OCI-LY3 (cell line): ENCODE measurements at regions not wholly inside any gene's neighbourhood (a gene's known extent, or its start where the extent isn't known, plus 50 kb on each side); places are given as distances from the start of the nearest gene placed in this dataset.

Source experiments
- CTCF ChIP-seq: fragments of 200-600, 300-600 bp; sonication (generic); IDR thresholded peaks from 2 replicates; pipeline ENCODE4 v1.5.1; 2014; ENCODE audit warnings: antibody characterized with exemption, low read length, low read depth
- EZH2phosphoT487 ChIP-seq: fragments of 200-600 bp; shearing (Covaris generic); IDR thresholded peaks from 2 replicates; pipeline ENCODE4 v1.6.1; 2018; ENCODE audit warnings: antibody characterized with exemption, mixed run types, low read depth

DNA sequence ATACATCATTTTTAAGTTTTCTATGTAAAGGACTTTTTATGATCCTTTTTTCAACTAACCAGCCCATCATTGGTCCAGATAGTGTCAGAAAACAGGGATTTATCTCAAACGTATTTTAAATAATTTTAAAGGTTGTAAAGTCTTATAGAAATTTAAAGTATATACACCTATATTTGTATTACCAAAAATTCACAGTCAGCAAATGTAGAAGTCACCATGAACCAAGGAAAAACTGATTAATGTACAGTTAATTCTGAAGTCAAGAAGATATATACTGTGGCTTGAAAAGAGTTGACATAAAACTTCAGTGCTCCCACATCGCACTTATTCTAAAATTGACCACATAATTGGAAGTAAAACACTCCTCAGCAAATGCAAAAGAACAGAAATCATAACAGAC is 52.4 kb upstream of the MAP2 start:
- TF ChIP-seq CTCF (no peak), EZH2phosphoT487 (no peak)
